ENCODE measurements at regions not wholly inside any gene's neighbourhood (a gene's known extent, or its start where the extent isn't known, plus 50 kb on each side); places are given as distances from the start of the nearest gene placed in this dataset.

DNA sequence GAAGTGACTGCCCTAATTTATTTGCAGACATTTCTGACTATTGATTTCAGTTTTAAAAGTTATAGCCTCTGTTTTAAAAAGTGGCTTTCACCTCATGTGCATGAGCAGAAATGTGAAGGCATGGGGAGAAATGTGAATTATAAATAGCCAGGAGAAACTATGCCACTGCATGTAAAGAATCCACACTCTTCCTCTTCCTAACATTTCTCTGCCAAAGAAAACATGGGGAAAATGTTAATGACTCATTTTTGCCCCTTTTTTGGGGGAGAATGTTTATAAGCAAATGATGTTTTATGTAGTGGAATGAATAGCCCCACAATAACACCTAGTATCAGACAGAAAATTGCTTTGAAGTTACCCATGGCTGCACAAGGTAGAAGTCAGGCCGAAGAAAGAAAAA lies 249.0 kb upstream of the TANK start:
- no peak for TF ChIP-seq POLR2A (IDR thresholded peaks at IDR 0.05)
- no peak for TF ChIP-seq EP300 (IDR thresholded peaks at IDR 0.05)
- TF ChIP-seq, protein P1, sequence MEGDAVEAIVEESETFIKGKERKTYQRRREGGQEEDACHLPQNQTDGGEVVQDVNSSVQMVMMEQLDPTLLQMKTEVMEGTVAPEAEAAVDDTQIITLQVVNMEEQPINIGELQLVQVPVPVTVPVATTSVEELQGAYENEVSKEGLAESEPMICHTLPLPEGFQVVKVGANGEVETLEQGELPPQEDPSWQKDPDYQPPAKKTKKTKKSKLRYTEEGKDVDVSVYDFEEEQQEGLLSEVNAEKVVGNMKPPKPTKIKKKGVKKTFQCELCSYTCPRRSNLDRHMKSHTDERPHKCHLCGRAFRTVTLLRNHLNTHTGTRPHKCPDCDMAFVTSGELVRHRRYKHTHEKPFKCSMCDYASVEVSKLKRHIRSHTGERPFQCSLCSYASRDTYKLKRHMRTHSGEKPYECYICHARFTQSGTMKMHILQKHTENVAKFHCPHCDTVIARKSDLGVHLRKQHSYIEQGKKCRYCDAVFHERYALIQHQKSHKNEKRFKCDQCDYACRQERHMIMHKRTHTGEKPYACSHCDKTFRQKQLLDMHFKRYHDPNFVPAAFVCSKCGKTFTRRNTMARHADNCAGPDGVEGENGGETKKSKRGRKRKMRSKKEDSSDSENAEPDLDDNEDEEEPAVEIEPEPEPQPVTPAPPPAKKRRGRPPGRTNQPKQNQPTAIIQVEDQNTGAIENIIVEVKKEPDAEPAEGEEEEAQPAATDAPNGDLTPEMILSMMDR (IDR thresholded peaks at IDR 0.05), result no peak
- H3K9me3 ChIP-seq, result no peaks in the 10 kb centered on the region
- no peak overlapping the region for H3K27ac ChIP-seq
- no peaks in the 10 kb centered on the region for H3K27me3 ChIP-seq
- WGBS, 2 donors, result 40 to 63% methylated on average over 1 of the region's 1 CpG
- H3K36me3 ChIP-seq, result no peaks in the 10 kb centered on the region
- no peak overlapping the region for H3K4me3 ChIP-seq
- peaks cover 0 to 38% (median 5%) of the 10 kb centered on the region in 4 donors for H3K4me1 ChIP-seq
- no peak for DNase-seq (ENCODE audit: low spot score in 2 of 2)

GRCh38 chr2:160912276-160912675 lies 248.0 kb upstream of the TANK start:
- H3K9me3 ChIP-seq, result no peaks in the 10 kb centered on the region
- no peak for TF ChIP-seq POLR2A (IDR thresholded peaks at IDR 0.05)
- no peak overlapping the region for H3K27ac ChIP-seq
- no peak overlapping the region for H3K4me3 ChIP-seq
- peaks cover 0 to 38% (median 5%) of the 10 kb centered on the region in 4 donors for H3K4me1 ChIP-seq
- H3K36me3 ChIP-seq, result no peaks in the 10 kb centered on the region
- no peak for DNase-seq (ENCODE audit: low spot score in 2 of 2)
- no peaks in the 10 kb centered on the region for H3K27me3 ChIP-seq
- WGBS, 2 donors, result 49 to 56% methylated on average over 2 of the region's 2 CpGs

GRCh38 chr2:160913323-160913722 lies 246.9 kb upstream of the TANK start:
- Histone ChIP-seq H3K36me3 (no peaks in the 10 kb centered on the region), H3K9me3 (no peaks in the 10 kb centered on the region), H3K27me3 (no peaks in the 10 kb centered on the region), H3K27ac (no peak overlapping the region), H3K4me1 (peaks cover 0 to 38% (median 5%) of the 10 kb centered on the region in 4 donors), H3K4me3 (no peak overlapping the region)
- TF ChIP-seq POLR2A (IDR thresholded peaks at IDR 0.05), result no peak
- TF ChIP-seq, protein P1 (IDR thresholded peaks at IDR 0.05), result no peak
- TF ChIP-seq EP300 (IDR thresholded peaks at IDR 0.05), result no peak
- 95 to 100% methylated on average over 1 of the region's 1 CpG for WGBS, 2 donors
- no peak for DNase-seq (ENCODE audit: low spot score in 2 of 2)

GRCh38 chr2:160914217-160914616 lies 246.0 kb upstream of the TANK start:
- H3K4me3 ChIP-seq, result no peak overlapping the region
- TF ChIP-seq EP300 (IDR thresholded peaks at IDR 0.05) (no peak), POLR2A (IDR thresholded peaks at IDR 0.05) (no peak)
- TF ChIP-seq, protein P1 (IDR thresholded peaks at IDR 0.05), result no peak

GRCh38 chr2:160916300-160916699 lies 243.9 kb upstream of the TANK start:
- 95 to 100% methylated on average over 1 of the region's 1 CpG for WGBS, 2 donors
- no peaks in the 10 kb centered on the region for H3K36me3 ChIP-seq

More at GRCh38 chr2:160914217-160914616, 246.0 kb upstream of the TANK start:
- no peaks in the 10 kb centered on the region for H3K27me3 ChIP-seq
- no peak for DNase-seq (ENCODE audit: low spot score in 2 of 2)
- no peaks in the 10 kb centered on the region for H3K36me3 ChIP-seq
- no peaks in the 10 kb centered on the region for H3K9me3 ChIP-seq
- H3K27ac ChIP-seq, result no peak overlapping the region
- H3K4me1 ChIP-seq, result peaks cover 0 to 35% (median 5%) of the 10 kb centered on the region in 4 donors

More at GRCh38 chr2:160916300-160916699, 243.9 kb upstream of the TANK start:
- no peak for DNase-seq (ENCODE audit: low spot score in 2 of 2)
- Histone ChIP-seq H3K27me3 (no peaks in the 10 kb centered on the region), H3K4me3 (no peak overlapping the region), H3K27ac (no peak overlapping the region), H3K4me1 (peaks cover 0 to 36% (median 9%) of the 10 kb centered on the region in 4 donors), H3K9me3 (no peaks in the 10 kb centered on the region)
- TF ChIP-seq POLR2A (IDR thresholded peaks at IDR 0.05) (no peak), EP300 (IDR thresholded peaks at IDR 0.05) (no peak)
- TF ChIP-seq, protein P1 (IDR thresholded peaks at IDR 0.05), result no peak

Measured in tibial nerve (tissue), 4 donors.